Spleen (tissue), 11 donors: ENCODE measurements at regions not wholly inside any gene's neighbourhood (a gene's known extent, or its start where the extent isn't known, plus 50 kb on each side); places are given as distances from the start of the nearest gene placed in this dataset.

ENCODE experiments used
- DNase-seq: peaks from one replicate; pipeline ENCODE4 v3.0.0-alpha.2; 2020
- H3K27ac ChIP-seq, 8 donors: fragments of 200-600 bp; sonication (generic) in 7 of 8; 1 replicate in 4 of 8; 2 replicates in 4 of 8; pipeline versions ENCODE4 v1.5.0 to v1.8.0; 2016 to 2021; ENCODE audit warnings: inconsistent platforms in 4 of 8, mild to moderate bottlenecking in 4 of 8, moderate library complexity in 1 of 8
- H3K27me3 ChIP-seq, 7 donors: fragments of 200-600 bp; sonication (generic) in 6 of 7; replicated peaks in 1 of 7; 1 replicate in 4 of 7; 2 replicates in 3 of 7; pipeline versions ENCODE4 v1.5.0 to v1.8.0; 2016 to 2021; ENCODE audit warnings: inconsistent platforms in 3 of 7, mild to moderate bottlenecking in 1 of 7
- H3K36me3 ChIP-seq, 6 donors: fragments of 200-600 bp; sonication (generic) in 5 of 6; 1 replicate in 4 of 6; 2 replicates in 2 of 6; pipeline versions ENCODE4 v1.5.0 to v1.8.0; 2016 to 2021; ENCODE audit warnings: inconsistent platforms in 2 of 6
- H3K4me1 ChIP-seq, 6 donors: fragments of 200-600 bp; sonication (generic) in 5 of 6; 1 replicate in 3 of 6; 2 replicates in 3 of 6; pipeline versions ENCODE4 v1.5.0 to v1.8.0; 2016 to 2021; ENCODE audit warnings: inconsistent platforms in 3 of 6
- H3K4me3 ChIP-seq, 8 donors: fragments of 200-600 bp; sonication (generic) in 7 of 8; 1 replicate in 4 of 8; 2 replicates in 4 of 8; pipeline versions ENCODE4 v1.5.0 to v1.8.0; 2016 to 2021; ENCODE audit warnings: inconsistent platforms in 4 of 8, mild to moderate bottlenecking in 4 of 8, moderate library complexity in 2 of 8
- H3K9me3 ChIP-seq, 8 donors: fragments of 200-600 bp; sonication (generic) in 7 of 8; 1 replicate in 4 of 8; 2 replicates in 4 of 8; pipeline versions ENCODE4 v1.5.0 to v1.8.0; 2016 to 2021; ENCODE audit warnings: inconsistent platforms in 4 of 8
- POLR2A ChIP-seq, 3 donors: fragments of 450-650 bp; IDR thresholded peaks; one replicate each; pipeline ENCODE4 v1.5.1; 2017; ENCODE audit warnings: antibody characterized with exemption in 3 of 3, mild to moderate bottlenecking in 1 of 3
- POLR2AphosphoS5 ChIP-seq, 3 donors: sonication (generic); formaldehyde crosslinking; IDR thresholded peaks; one replicate each; pipeline ENCODE4 v1.5.1; 2017; ENCODE audit warnings: antibody characterized with exemption in 3 of 3
- WGBS, 5 donors: extraction: QIAGEN DNeasy Blood & Tissue Kit in 3 of 5; methylation state at CpG; one replicate each; pipeline versions ENCODE4 v1.1.5 to v1.1.7; 2013 to 2018; 5-methylcytosine and 5-hydroxymethylcytosine counted together
- intact Hi-C: fragments of 100-400 bp; cut with DNase I; formaldehyde crosslinking; loops from one replicate; pipeline ENCODE4 v1.15.0; 2023; ENCODE audit warnings: low total_unique reads
- TF ChIP-seq, protein P1 (sequence below), 11 experiments: fragments of 200-600 bp in 7 of 11; fragments of 450-650 bp in 4 of 11; sonication (generic) in 4 of 11; IDR thresholded peaks in 8 of 11; conservative IDR thresholded peaks in 3 of 11; 1 replicate in 7 of 11; 2 replicates in 4 of 11; pipeline versions ENCODE4 v1.4.0 to v1.8.0; 2016 to 2021; ENCODE audit warnings: antibody characterized with exemption in 11 of 11, inconsistent platforms in 4 of 11, mild to moderate bottlenecking in 1 of 11
- donor health status: healthy with polysubstance abuse.
- donor health status: DM: no; HTN: no; CAD: no; lungs with moderate emphysema.
- donor health status: DM: no; HTN: no; CAD: no.
- donor health status: Bipolar disorder and iron deficiency.
- donor health status: healthy.
- donor health status: DM: no; HTN: no; CAD: no.
- donor health status: DM: yes; HTN: yes; CAD: no.

DNA sequence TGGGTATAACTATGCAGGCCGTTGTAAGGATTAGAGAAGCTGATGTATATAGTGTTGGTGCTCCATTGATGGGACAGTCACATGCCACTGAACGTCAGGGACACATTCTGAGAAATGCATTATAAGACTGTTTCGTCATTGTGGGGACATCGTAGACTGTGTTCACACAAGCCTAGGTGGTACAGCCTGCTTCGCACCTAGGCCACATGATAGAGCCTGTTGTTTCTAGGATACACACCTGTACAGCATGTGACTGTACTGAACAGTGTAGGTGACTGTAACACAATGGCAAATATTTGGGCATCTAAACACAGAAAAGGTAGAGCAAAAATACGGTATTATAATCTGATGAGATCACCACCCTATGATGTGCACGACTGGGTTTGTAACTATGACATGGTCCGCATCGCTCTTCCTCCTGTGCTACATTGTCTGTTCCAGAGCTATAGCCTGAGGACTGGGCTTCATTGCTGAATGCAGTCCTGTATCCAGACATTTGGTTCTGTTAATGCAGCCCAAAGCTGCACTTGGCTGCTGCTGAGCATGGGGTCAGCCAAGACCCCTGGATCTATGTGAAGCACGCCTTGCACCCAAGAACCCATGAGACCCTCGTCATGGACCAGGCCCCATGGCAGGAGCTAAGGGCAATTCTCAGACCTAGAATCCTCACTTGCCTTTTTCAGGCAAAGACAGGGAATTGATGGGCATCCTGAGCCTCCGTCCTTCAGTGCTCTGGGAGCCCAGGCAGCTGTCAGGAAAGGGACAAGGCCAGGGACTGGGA, 51.1 kb upstream of the THY1 start:
- intact Hi-C loops = loop anchor here (5.0 kb wide), 1 partner anchor 117 kb away; no protein-coding TSS in a partner anchor
- Histone ChIP-seq H3K27me3 (peaks cover 0 to 59% (median 0%) of the 10 kb centered on the region in 7 donors), H3K4me1 (peaks cover 0 to 8% (median 0%) of the 10 kb centered on the region in 6 donors), H3K36me3 (no peaks in the 10 kb centered on the region), H3K27ac (no peak overlapping the region), H3K4me3 (no peak overlapping the region), H3K9me3 (no peaks in the 10 kb centered on the region)
- no peak for DNase-seq
- TF ChIP-seq POLR2AphosphoS5 (IDR thresholded peaks at IDR 0.05) = no peak
- TF ChIP-seq POLR2A (IDR thresholded peaks at IDR 0.05) = no peak
- TF ChIP-seq, protein P1, sequence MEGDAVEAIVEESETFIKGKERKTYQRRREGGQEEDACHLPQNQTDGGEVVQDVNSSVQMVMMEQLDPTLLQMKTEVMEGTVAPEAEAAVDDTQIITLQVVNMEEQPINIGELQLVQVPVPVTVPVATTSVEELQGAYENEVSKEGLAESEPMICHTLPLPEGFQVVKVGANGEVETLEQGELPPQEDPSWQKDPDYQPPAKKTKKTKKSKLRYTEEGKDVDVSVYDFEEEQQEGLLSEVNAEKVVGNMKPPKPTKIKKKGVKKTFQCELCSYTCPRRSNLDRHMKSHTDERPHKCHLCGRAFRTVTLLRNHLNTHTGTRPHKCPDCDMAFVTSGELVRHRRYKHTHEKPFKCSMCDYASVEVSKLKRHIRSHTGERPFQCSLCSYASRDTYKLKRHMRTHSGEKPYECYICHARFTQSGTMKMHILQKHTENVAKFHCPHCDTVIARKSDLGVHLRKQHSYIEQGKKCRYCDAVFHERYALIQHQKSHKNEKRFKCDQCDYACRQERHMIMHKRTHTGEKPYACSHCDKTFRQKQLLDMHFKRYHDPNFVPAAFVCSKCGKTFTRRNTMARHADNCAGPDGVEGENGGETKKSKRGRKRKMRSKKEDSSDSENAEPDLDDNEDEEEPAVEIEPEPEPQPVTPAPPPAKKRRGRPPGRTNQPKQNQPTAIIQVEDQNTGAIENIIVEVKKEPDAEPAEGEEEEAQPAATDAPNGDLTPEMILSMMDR (IDR thresholded peaks at IDR 0.05 in 8 of 11, conservative IDR thresholded peaks at IDR 0.05 in 3 of 11) = no peak
- WGBS, 5 donors = 80 to 91% (median 85%) methylated on average over 12 of the region's 12 CpGs

DNA sequence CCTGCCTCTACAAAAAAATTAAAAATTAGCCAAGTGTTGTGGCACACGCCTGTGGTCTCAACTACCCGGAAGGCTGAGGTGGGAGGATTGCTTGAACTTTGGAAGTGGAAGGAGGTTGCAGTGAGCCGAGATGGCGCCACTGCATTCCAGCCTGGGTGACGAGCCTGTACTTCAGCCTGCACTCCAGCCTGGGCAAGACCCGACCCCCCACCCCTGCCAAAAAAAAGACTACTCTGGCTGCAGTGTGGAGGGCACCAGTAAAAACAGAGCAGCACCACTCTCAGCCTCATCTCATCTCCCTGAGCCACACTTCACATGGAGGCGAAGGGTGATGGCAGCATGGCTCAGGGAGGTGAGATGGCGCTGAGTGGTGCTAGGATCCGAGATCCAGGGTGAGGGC, 50.3 kb upstream of the THY1 start:
- DNase-seq = no peak
- Histone ChIP-seq H3K4me3 (no peak overlapping the region), H3K27ac (no peak overlapping the region), H3K9me3 (peaks cover 0 to 2% (median 0%) of the 10 kb centered on the region in 8 donors), H3K4me1 (peaks cover 0 to 8% (median 0%) of the 10 kb centered on the region in 6 donors), H3K27me3 (peaks cover 0 to 66% (median 0%) of the 10 kb centered on the region in 7 donors), H3K36me3 (no peaks in the 10 kb centered on the region)
- TF ChIP-seq POLR2AphosphoS5 (IDR thresholded peaks at IDR 0.05) = no peak
- TF ChIP-seq, protein P1 (IDR thresholded peaks at IDR 0.05 in 8 of 11, conservative IDR thresholded peaks at IDR 0.05 in 3 of 11) = no peak
- no peak for TF ChIP-seq POLR2A (IDR thresholded peaks at IDR 0.05)
- intact Hi-C loops = loop anchor here (5.0 kb wide), 1 partner anchor 116 kb away; no protein-coding TSS in a partner anchor
- 79 to 90% (median 87%) methylated on average over 9 of the region's 9 CpGs for WGBS, 5 donors

DNA sequence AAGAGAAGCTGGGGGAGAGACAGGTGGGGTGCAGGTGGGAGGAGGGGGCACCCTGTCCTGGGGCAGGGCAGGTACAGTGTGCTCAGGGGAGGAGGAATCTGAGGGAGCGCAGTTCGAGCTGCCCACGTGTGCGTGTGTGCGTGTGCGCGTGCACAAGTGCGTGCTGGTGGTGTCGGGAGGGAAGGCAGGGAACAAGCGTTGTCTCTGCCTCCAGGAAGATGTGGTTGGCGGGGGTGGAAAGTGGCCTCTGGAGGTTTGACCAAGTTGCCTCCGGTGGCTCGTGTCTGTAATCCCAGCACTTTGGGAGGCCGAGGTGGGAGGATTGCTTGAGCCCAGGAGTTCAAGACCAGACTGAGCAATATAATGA, 49.9 kb upstream of the THY1 start:
- Histone ChIP-seq H3K36me3 (no peaks in the 10 kb centered on the region), H3K4me3 (no peak overlapping the region), H3K4me1 (peaks cover 0 to 8% (median 0%) of the 10 kb centered on the region in 6 donors), H3K27me3 (peaks cover 0 to 67% (median 0%) of the 10 kb centered on the region in 7 donors), H3K27ac (no peak overlapping the region), H3K9me3 (peaks cover 0 to 6% (median 0%) of the 10 kb centered on the region in 8 donors)
- 76 to 87% (median 81%) methylated on average over 14 of the region's 14 CpGs for WGBS, 5 donors
- DNase-seq = no peak
- TF ChIP-seq, protein P1 (IDR thresholded peaks at IDR 0.05 in 8 of 11, conservative IDR thresholded peaks at IDR 0.05 in 3 of 11) = no peak
- no peak for TF ChIP-seq POLR2AphosphoS5 (IDR thresholded peaks at IDR 0.05)
- no peak for TF ChIP-seq POLR2A (IDR thresholded peaks at IDR 0.05)
- intact Hi-C loops = loop anchor here (5.0 kb wide), 1 partner anchor 116 kb away; no protein-coding TSS in a partner anchor
